Cardiac septum (tissue), 1 donor: ENCODE measurements at regions not wholly inside any gene's neighbourhood (a gene's known extent, or its start where the extent isn't known, plus 50 kb on each side); places are given as distances from the start of the nearest gene placed in this dataset.
"Not testable (repeated sequence)": the region's sequence is repeated elsewhere in the genome, so short reads cannot be mapped to it uniquely, and the experiment has no call there.

ENCODE experiments used
- DNase-seq: peaks from one replicate; pipeline ENCODE4 v3.0.0-alpha.2; 2020; ENCODE audit warnings: low spot score
- intact Hi-C: fragments of 100-400 bp; cut with DNase I; formaldehyde crosslinking; loops from one replicate; pipeline ENCODE4 v1.14.0; 2022
- donor health status: DM: no; HTN: no; CAD: no.

DNA sequence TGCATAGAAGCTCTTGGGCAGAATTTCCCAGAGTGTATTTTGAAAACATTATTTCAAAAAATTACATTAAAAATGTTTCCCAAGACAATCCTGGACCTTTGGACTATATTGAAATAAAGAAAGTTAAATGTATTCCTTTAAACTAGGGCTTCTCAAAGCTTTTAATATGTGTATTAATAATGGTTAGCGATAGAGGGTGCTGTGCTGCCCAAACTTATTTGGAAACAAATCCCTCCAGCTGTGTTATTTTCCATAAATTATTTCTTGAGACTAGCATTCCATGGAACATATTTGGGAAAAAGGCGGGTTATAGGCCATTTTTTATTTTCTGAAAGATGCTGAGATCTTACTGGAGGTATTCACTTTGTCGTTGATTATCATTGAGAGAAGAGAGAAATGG is 397.8 kb upstream of the MIS18BP1 start:
- intact Hi-C loops, result no loop called here
- no peak for DNase-seq

DNA sequence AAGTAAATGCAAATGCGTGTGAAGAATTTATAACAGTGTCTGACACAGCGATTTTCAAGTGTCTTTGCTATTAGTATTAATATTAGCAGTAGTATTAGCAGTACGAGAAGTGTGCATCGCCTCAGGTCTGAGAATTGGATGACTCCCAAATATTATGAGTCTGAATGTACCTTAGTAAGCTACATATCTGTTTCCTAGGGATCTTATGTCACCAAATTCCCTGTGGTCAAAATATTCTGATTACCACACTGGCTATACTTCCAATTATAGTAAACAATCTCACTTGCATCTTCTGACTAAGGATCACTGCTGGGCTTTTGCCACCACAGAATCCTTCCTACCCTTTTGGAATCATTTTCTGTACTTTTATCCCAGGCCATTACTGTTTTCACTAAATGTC is 396.0 kb upstream of the MIS18BP1 start:
- intact Hi-C loops, result no loop called here

DNA sequence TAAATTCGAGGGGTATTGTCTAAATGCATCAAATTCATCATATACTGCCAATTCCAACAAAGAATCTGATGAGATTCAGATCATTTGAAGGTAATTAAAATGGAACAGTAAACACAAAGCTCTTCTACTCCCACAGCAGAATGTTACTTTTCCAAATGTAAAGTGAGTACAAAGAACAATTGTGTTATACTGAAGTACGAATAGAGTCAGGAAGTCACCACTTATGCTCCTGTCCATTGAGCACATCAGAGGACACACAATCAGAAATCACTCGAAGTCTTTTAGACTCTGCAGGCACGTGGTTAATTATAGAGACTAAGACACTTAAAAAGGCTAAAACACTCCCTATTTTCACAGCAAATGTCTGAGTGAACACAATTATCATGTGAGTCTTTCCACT is 388.5 kb upstream of the MIS18BP1 start:
- intact Hi-C loops, result no loop called here
- DNase-seq, result no peak

More for the DNA sequence above, 396.0 kb upstream of the MIS18BP1 start:
- DNase-seq, result no peak

DNA sequence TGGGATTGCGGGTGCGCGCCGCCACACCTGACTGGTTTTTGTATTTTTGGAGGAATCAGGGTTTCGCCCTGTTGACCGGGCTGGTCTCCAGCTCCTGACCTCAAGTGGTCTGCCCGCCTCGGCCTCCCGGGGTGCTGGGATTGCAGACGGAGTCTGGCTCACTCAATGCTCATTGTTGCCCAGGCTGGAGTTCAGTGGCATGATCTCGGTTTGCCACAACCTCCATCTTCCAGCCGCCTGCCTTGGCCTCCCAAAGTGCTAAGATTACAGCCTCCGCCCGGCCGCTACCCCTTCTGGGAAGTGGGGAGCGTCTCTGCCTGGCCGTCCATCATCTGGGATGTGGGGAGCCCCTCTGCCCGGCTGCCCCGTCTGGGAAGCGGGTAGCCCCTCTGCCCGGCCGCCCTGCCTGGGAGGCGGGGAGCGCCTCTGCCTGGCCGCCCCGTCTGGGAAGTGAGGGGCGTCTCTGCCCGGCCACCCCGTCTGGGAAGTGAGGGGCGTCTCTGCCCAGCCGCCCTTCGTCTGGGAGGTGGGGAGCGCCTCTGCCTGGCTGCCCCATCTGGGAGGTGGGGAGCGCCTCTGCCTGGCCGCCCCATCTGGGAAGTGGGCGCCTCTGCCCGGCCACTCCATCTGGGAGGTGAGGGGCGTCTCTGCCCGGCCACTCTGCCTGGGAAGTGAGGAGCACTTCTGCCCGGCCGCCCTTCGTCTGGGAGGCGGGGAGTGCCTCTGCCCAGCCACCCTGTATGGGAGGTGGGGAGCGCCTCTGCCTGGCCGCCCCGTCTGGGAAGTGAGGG is 381.8 kb upstream of the MIS18BP1 start:
- DNase-seq, intact Hi-C loops: not testable (repeated sequence)

DNA sequence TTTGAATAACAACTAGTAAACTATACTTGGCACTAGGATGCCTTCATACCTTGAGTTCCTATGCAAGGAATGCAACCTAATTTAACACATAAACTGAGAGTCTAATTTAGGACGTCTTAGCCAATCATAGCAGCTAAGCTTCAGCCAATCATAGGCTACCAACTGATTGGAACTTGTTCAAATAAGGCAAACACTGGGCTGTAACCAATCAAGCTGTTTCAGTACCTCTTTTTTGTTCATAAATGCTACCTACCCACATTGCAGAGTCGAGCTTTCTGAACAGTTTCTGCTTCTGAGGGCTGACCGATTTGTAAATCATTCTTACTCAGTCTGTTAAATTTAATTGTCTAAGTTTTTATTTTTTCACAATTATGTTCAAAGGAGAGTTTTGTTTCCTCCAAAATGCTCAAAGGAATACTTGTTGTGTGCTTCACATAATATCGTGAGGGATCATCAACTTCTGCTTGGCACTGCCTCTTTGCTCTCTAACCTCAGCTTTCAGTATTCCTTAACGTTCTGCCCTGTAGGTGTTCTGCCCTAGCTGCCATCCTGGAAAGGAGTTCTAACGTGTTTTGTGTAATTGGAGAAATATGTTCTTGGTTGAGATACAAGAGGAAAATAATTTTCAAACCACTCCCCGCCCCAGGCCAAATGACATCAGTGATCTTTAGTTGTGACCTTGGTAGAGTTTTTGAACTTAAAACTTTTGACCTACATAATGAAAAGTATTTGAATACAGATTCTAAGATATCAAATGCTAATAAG is 380.4 kb upstream of the MIS18BP1 start:
- intact Hi-C loops, result no loop called here
- no peak for DNase-seq

DNA sequence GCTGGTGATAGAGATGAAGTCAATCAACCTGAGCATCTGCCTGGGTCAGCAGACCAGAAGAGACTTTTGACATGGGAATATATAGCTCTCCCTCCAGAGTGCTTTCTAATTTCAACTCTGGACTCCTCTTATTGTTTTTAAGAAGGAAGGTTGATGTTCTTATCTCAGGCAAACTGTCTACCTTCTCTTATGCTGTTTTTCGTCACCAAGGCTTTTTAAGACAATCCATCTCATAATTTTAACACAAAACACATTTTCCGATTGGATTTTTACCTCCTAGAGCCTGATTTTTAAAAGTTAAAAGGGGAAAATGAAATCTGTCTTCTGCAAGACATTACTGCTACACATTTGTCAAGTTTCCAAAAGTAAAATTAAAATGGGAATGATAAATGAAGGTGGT is 368.7 kb upstream of the MIS18BP1 start:
- intact Hi-C loops, result no loop called here
- DNase-seq, result no peak

DNA sequence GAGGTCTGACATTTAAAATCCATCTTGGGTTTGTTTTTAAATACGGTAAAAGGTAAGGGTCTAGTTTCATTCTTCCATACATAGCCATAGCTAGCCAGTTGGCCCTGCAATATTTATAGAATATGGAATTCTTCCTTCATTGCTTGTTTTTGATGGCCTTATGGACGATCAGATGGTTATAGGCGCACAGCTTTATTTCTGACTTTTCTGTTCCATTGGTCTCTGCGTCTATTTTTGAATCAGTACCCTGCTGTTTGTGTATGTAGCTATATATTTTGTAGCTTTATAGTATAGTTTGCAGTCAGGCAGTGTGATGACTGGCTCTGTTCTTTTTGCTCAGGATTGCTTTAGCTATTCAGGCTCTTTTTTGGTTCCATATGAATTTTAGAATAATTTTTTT is 366.8 kb upstream of the MIS18BP1 start:
- no peak for DNase-seq
- intact Hi-C loops, result no loop called here

DNA sequence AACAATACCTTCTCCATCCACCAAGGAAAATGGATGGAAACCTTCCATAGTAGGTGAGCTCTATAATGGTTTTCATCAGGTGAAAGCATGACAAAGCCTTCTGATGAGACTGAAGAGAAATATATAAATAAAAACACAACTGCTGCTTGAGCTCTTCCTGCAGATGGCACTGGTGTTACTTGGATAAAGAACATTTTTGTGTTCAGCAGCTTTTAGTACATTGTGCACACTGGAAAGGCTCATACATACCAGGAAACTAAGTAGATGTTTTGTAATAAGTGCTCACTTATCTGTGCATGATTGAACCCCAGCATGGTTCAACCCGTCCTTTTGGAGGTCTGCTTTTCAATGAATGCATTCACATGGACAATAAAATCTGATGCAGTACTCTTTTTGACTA is 357.3 kb upstream of the MIS18BP1 start:
- intact Hi-C loops, result no loop called here
- no peak for DNase-seq

DNA sequence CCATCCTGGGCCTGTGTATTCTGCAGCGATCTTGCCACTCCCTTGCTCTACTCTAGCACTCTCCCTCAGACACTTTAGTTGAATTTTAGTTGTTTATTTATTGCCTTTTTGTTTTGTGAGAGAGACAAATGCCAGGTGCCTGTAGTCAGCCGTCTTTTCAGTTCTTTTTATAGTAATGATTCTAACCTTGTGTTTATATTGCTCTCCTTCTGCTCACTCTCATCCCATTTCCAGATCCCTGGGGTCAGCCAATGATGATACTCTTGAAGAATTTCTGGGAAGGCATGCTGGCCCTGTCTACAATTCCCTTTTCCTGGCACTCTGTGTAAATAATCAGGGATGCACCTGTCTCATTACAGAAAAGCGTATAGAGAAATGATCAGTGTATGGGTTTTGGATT is 334.1 kb upstream of the MIS18BP1 start:
- intact Hi-C loops, result no loop called here
- DNase-seq, result no peak

DNA sequence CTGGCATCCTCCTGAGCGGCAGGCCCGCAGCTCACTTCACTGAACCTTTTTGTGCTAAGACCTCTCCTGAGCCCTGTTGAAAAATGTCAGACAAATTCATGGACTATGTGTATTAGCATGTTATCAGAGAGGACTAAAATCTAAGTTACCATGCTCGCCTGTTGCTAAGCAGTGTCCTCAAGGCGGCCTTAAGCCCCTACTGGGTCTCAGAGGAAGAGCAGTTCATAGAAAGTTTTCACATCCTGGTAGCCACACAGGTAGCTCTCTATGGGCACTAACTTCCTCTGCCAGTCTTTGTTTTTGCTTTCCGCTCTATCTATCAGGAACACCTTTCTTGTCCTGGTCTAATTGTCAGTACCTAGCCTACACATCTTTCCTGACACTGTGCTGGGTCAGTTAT is 306.6 kb upstream of the MIS18BP1 start:
- DNase-seq, result no peak
- intact Hi-C loops, result no loop called here

DNA sequence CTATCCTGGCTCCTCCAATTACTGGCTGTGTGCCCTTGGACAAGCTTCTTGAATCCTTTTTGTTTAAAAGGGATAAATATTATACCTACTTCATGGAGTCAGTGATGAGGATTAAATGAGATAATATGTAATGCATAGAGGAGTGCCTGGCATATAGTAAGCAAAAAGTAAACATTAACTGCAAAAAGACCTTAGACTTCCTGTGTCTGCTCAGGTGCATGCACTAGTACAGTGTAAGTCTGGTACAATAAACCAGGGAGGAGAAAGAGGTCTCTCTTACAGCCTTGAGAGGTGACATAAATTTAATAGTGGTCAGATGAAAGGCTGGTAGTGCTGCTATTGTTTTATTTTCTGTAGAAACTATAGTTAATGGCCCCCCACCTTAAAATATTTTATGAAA is 305.2 kb upstream of the MIS18BP1 start:
- intact Hi-C loops, result no loop called here
- DNase-seq, result no peak

DNA sequence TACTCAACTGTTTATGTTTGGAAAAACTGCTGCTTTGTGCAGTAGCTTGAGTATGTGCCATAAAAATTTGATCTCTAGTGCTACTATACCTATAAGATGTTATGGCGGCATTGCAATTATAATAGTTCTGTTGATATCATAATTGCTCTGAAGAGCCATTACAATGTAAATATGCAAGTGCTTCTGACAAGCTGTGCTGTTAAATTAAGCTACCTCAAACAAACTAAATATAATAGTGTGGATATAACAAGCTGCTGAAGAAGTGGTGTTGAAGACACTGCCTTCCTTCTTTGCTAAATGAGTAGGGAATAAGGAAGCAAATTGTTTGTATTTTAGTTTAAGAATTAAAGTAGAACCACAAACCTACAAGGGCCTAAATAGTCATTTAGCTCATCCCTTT is 301.0 kb upstream of the MIS18BP1 start:
- DNase-seq, result no peak
- intact Hi-C loops, result no loop called here

DNA sequence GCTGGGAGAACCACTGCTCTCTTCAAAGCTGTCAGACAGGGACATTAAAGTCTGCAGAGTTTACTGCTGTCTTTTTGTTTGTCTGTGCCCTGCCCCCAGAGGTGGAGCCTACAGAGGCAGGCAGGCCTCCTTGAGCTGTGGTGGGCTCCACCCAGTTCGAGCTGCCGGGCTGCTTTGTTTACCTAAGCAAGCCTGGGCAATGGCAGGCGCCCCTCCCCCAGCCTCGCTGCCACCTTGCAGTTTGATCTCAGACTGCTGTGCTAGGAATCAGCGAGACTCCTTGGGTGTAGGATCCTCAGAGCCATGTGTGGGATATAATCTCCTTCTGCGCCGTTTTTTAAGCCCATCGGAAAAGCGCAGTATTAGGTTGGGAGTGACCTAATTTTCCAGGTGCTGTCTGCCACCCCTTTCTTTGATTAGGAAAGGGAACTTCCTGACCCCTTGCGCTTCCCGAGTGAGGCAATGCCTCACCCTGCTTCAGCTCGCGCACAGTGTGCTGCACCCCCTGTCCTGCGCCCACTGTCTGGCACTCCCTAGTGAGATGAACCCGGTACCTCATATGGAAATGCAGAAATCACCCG is 298.3 kb upstream of the MIS18BP1 start:
- DNase-seq, intact Hi-C loops: not testable (repeated sequence)

DNA sequence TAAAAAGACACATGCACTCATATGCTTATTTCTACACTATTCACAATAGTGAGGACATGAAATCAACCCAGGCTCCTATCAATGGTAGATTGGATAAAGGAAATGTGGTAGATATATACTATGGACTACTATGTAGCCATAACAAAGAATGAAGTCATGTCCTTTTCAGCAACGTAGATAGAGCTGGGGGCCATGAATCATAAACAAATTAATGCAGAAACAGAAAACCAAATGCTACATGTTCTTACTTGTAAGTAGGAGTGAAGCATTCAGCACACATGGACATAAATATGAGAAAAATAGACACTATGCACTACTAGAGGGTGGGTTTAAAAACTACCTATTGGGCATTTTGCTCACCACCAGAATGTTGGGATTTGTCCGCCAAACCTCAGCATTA is 278.0 kb upstream of the MIS18BP1 start:
- intact Hi-C loops, result no loop called here
- DNase-seq, result no peak

DNA sequence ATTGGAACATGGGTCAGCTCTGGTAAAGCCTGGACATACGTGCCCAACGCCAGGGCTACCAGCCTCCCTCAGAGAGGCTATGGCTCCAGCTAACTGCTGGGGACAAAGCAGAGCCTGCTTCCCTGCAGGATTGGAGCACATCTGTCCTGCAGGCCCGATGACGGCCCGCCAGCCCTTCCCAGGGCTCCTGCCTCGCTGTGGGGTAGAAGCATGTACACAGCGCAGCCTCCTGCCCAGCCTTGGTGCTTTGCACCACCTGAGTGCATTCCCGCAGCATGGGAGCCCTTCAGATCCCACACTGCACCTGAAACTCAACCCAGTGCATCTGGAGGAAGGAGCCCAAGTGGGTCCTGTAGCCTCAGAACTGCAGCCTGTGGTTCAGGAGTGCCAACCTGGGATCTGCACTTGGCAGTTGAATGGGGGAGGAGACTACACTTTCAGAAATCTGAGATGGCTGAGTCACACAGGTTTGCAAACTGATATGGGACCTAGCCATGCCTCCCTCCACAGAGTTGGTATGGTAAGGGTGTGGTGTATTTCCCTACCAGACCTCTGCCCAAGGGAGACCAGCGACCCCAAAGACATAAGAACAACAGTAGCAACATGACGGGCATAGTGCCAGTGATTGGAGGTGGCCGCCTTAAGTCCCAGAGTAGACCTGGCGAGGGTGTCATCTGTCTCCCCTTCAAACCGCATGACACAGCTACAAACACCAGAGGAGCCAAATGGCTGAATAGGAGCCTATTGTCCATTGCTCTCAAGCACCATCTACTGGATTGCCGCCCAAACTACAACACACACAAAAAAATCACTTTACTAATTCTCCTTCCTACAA is 273.9 kb upstream of the MIS18BP1 start:
- no peak for DNase-seq
- intact Hi-C loops, result loop anchor here (2.0 kb wide), 1 partner anchor 100 kb away; no protein-coding TSS in a partner anchor

DNA sequence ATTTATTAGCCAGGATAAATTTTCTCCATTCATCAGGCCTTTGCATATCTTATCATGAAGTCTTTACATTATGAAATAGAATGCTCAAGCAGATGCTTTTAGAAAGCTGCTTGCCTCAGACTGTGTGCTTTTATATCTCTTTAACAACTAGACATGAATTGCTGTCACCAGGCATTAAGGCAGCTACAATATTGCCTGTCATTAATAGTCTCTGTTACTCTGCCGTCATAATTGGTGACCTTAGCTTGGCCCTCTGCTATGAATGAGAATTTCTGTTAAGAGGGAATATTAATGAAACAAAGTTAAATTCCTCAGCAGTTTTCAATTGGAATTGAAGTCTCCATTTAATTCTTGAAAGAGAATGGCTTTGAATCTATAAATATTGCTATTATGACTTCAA is 266.8 kb upstream of the MIS18BP1 start:
- intact Hi-C loops, result no loop called here
- no peak for DNase-seq

DNA sequence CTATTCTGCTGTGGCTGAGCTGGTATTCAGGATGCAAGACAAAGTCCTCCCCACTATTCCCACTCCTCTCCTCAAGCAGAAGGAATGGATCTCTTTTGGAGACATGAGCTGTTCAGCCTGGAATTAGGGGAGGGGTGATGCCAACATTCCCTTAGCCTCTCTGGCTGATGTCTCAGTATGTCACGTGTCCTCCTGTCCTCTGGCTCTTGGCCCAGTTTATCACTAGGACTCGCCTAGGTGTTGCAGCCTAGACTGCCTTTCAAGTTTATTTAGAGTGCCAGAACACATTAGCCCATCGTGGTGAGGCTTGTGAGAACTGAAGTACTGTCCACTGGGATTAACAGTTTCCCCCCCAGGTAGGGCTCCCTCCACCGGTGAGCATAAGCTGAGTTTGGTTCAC is 239.9 kb upstream of the MIS18BP1 start:
- no peak for DNase-seq
- intact Hi-C loops, result no loop called here

DNA sequence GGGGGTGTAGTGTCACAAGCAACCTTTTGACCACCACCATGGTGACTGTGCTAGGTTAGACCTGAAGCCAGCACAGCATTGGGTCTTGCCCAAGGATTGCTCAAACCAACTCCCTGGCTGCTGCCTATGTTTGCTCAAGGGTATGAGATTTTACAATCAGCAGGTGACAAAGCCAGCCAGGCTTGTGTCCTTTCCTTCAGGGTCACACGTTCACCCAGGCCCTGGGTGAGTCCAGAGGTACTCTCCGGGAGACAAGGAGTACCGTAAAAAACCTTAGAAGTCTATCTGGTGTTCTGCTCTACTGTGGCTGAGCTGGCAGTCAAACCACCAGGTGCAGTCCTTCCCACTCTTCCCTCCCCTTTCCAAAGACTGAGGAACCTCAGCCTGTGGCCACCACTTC is 238.9 kb upstream of the MIS18BP1 start:
- DNase-seq, result no peak
- intact Hi-C loops, result no loop called here

DNA sequence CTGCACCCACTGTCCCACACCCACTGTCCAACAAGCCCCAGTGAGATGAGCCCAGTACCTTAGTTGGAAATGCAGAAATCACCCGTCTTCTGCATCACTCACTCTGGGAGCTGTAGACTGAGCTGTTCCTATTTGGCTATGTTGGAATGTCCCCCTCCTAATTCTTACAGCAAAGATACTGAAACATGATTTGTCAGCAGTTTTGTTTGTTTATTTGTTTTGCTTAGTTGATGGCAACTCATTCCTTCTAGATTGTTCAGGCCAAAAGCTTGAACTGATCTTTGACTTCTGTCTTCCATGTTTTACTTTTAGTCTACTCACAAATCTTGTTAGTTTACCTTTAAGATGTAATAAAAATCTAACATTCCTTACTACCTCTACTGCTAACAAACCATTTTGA is 233.6 kb upstream of the MIS18BP1 start:
- intact Hi-C loops, result no loop called here
- no peak for DNase-seq

DNA sequence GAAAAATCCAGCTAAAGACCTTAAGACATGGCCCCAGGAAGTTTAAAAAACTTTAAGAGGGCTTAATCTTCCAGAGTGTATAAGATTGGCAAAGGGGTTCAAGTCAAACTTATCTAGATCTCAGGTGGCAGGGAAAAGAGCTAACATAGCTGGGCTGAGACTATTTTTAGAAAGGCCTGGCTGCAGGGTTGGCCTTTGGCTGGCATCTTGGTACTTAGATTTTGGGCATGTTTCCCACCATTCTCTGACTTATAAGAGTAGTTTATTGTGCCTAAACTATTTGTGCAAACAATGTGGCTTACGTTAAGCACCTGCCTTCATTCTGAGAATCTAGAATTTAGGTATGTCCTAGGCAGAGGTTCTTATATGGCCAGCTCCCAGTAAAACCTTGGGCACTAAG is 214.0 kb upstream of the MIS18BP1 start:
- intact Hi-C loops, result no loop called here
- no peak for DNase-seq
